Central memory CD8-positive, alpha-beta T cell (primary cell): ENCODE measurements at regions not wholly inside any gene's neighbourhood (a gene's known extent, or its start where the extent isn't known, plus 50 kb on each side); places are given as distances from the start of the nearest gene placed in this dataset.

Experiments
- ATAC-seq: fragments of 150-1000 bp; cut with Tn5 transposase; replicated peaks from 2 replicates; pipeline ENCODE4 v1.10.0; 2022; ENCODE audit warnings: mild to moderate bottlenecking, moderate FRiP score, moderate number of reproducible peaks; ENCODE audit not compliant: poor library complexity, severe bottlenecking; ENCODE audit errors: extremely low read depth
- DNase-seq, 2 donors: peaks; one replicate each; pipeline ENCODE4 v3.0.0; 2021; ENCODE audit warnings: low spot score in 2 of 2
- H3K27ac Mint-ChIP-seq: one replicate; pipeline ENCODE4 v1.8.0; 2022; ENCODE audit warnings: low read depth, mild to moderate bottlenecking, moderate library complexity, mixed read lengths
- H3K27me3 Mint-ChIP-seq: one replicate; pipeline ENCODE4 v1.8.0; 2022; ENCODE audit warnings: mixed read lengths
- H3K36me3 Mint-ChIP-seq: one replicate; pipeline ENCODE4 v1.8.0; 2022; ENCODE audit warnings: mild to moderate bottlenecking, moderate library complexity, mixed read lengths; ENCODE audit not compliant: insufficient read depth
- H3K4me1 Mint-ChIP-seq: one replicate; pipeline ENCODE4 v1.8.0; 2022; ENCODE audit warnings: mixed read lengths
- H3K4me3 Mint-ChIP-seq: one replicate; pipeline ENCODE4 v1.8.0; 2022; ENCODE audit warnings: mild to moderate bottlenecking, moderate library complexity, mixed read lengths
- H3K9me3 Mint-ChIP-seq: one replicate; pipeline ENCODE4 v1.8.0; 2022; ENCODE audit warnings: mixed read lengths

DNA sequence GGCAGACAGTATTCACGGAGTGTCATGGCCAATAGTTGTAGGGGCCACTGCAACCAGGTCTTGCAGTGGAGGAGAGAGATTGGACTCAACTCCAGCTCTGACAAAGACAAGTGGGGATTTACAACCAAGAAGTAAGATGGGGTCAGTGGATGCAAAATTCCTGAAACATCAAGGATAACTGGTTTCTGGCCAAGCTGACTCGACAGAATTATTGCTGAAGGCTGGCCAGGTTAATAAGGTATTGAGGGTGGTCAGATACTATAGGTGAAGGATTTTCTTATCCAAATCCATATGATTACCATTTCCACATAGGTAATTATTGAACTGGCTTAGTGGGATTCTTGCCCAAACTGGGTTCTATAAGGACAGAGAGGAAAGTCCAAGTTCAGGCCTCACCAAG, 64.9 kb upstream of the FOXG1 start:
- H3K27ac Mint-ChIP-seq: no peak overlapping the region

DNA sequence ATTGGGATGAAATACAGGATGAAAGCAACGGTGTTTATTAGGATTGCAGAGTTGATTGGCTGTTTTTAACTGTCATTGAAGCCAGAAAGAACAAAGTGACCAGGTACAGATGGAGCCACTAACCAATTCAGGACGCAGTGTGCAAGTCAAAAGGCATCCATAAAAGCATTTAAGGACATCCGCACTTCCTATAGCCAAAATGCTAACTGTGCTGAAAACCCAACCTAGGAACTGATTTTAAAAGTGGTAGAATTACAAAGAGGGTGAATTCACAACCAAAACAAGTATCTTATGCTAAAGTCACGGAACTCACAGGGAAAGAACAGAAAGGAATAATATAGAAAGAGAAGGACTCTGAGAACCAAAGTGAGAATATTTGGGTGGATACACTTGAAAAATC, 63.1 kb upstream of the FOXG1 start:
- peaks cover 31% of the 10 kb centered on the region for H3K9me3 Mint-ChIP-seq
- ATAC-seq: no peak
- H3K4me1 Mint-ChIP-seq: no peaks in the 10 kb centered on the region
- no peaks in the 10 kb centered on the region for H3K27me3 Mint-ChIP-seq
- no peak for DNase-seq
- H3K4me3 Mint-ChIP-seq: no peak overlapping the region
- H3K36me3 Mint-ChIP-seq: peaks cover 2% of the 10 kb centered on the region
- H3K27ac Mint-ChIP-seq: no peak overlapping the region

More for the DNA sequence above, 64.9 kb upstream of the FOXG1 start:
- Mint-ChIP-seq H3K27me3 (no peaks in the 10 kb centered on the region), H3K4me3 (no peak overlapping the region), H3K4me1 (no peaks in the 10 kb centered on the region), H3K9me3 (peaks cover 38% of the 10 kb centered on the region), H3K36me3 (peaks cover 2% of the 10 kb centered on the region)
- no peak for DNase-seq
- ATAC-seq: no peak

DNA sequence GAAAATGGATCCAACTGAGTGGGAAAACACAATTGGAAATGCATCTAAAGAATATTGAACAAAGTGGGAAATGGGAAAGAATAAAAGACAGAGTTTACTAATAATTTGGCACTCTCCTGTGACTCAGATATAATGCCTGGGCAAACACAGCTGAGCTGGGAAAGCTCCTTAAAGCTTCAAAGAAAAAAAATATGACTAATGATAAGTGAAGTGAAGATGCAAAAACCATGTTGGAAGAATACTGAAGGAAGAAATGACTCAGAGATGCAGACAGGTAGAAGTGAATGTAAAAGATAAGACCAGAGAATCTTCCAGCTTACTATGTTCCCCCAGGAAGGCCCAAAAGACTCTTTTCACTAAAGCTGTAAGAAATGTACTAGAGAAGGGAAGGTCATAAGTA, 62.4 kb upstream of the FOXG1 start:
- Mint-ChIP-seq H3K27me3 (no peaks in the 10 kb centered on the region), H3K27ac (no peak overlapping the region), H3K9me3 (peaks cover 35% of the 10 kb centered on the region), H3K4me3 (no peak overlapping the region), H3K36me3 (peaks cover 2% of the 10 kb centered on the region), H3K4me1 (no peaks in the 10 kb centered on the region)
- no peak for DNase-seq
- ATAC-seq: no peak

- Mint-ChIP-seq H3K4me3 (no peak overlapping the region), H3K4me1 (no peaks in the 10 kb centered on the region), H3K9me3 (peaks cover 35% of the 10 kb centered on the region), H3K27ac (no peak overlapping the region), H3K36me3 (peaks cover 2% of the 10 kb centered on the region), H3K27me3 (no peaks in the 10 kb centered on the region)
- DNase-seq (no peak), ATAC-seq (no peak)
These were observed 58.8 kb upstream of the FOXG1 start for GRCh38 chr14:28707814-28708213.

GRCh38 chr14:28709571-28710305, 56.8 kb upstream of the FOXG1 start:
- ATAC-seq (no peak), DNase-seq (no peak)
- Mint-ChIP-seq H3K27ac (no peak overlapping the region), H3K9me3 (peaks cover 21% of the 10 kb centered on the region), H3K4me1 (no peaks in the 10 kb centered on the region), H3K4me3 (no peak overlapping the region), H3K36me3 (no peaks in the 10 kb centered on the region), H3K27me3 (no peaks in the 10 kb centered on the region)
